ENCODE measurements at regions not wholly inside any gene's neighbourhood (a gene's known extent, or its start where the extent isn't known, plus 50 kb on each side); places are given as distances from the start of the nearest gene placed in this dataset.

DNA sequence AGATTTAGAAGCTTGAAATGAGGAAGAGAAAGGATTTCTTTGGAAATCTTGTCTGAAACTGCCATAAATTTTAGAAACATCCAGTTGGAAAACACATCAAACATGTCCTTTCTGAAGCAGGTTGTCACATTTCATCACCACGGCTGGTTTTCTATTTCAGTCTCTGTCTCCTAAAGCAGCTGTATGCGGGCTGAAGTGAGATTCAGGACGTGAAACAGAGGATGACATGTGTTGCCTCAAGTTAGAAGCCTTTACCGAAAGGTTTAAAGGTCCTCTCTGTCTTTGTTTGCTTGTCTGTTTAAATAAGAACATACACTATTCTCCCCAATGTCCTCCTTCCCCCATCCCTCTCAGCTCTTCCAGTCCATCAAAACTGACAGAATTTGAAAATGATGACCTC is 141.9 kb downstream of the SQOR start (continued):
- TF ChIP-seq, protein P1, sequence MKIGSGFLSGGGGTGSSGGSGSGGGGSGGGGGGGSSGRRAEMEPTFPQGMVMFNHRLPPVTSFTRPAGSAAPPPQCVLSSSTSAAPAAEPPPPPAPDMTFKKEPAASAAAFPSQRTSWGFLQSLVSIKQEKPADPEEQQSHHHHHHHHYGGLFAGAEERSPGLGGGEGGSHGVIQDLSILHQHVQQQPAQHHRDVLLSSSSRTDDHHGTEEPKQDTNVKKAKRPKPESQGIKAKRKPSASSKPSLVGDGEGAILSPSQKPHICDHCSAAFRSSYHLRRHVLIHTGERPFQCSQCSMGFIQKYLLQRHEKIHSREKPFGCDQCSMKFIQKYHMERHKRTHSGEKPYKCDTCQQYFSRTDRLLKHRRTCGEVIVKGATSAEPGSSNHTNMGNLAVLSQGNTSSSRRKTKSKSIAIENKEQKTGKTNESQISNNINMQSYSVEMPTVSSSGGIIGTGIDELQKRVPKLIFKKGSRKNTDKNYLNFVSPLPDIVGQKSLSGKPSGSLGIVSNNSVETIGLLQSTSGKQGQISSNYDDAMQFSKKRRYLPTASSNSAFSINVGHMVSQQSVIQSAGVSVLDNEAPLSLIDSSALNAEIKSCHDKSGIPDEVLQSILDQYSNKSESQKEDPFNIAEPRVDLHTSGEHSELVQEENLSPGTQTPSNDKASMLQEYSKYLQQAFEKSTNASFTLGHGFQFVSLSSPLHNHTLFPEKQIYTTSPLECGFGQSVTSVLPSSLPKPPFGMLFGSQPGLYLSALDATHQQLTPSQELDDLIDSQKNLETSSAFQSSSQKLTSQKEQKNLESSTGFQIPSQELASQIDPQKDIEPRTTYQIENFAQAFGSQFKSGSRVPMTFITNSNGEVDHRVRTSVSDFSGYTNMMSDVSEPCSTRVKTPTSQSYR (CRISPR knock-in tag; IDR thresholded peaks at IDR 0.05) = no peak
- no peak for TF ChIP-seq ZNF138 (CRISPR knock-in tag; conservative IDR thresholded peaks at IDR 0.05)
- no peak for TF ChIP-seq ETV6 (CRISPR knock-in tag; IDR thresholded peaks at IDR 0.05)
- TF ChIP-seq, protein P2, sequence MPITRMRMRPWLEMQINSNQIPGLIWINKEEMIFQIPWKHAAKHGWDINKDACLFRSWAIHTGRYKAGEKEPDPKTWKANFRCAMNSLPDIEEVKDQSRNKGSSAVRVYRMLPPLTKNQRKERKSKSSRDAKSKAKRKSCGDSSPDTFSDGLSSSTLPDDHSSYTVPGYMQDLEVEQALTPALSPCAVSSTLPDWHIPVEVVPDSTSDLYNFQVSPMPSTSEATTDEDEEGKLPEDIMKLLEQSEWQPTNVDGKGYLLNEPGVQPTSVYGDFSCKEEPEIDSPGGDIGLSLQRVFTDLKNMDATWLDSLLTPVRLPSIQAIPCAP (CRISPR knock-in tag; IDR thresholded peaks at IDR 0.05) = no peak
- no peak for TF ChIP-seq SOX15 (CRISPR knock-in tag; IDR thresholded peaks at IDR 0.05)
- TF ChIP-seq NR3C1 (CRISPR knock-in tag; conservative IDR thresholded peaks at IDR 0.05; ENCODE audit: low read depth) = no peak
- no peak for TF ChIP-seq SMAD3 (CRISPR knock-in tag; IDR thresholded peaks at IDR 0.05; ENCODE audit: borderline replicate concordance)

DNA sequence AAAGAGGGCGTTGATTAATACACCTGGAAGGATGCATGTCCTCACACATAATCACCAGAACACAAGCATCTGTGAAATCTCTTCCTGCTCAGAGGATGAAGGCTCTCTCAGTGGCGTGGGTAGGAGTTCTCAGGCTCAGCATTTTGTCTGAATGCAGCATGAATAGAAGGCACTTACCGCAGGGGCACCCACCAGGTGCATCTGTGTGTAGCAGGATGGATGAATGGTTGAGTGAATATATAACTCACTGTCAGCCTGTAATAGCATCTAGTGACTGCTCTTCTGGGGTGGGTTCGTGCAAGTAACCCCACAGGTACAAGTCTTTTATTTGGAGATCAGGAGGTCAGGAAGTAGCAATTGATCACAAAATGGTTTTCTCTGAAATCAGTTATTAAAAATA is 143.0 kb downstream of the SQOR start:
- peaks cover 23% of the 10 kb centered on the region for H3K4me1 Mint-ChIP-seq
- TF ChIP-seq ZNF416 (CRISPR knock-in tag; IDR thresholded peaks at IDR 0.05) (no peak), CBFB (CRISPR knock-in tag; IDR thresholded peaks at IDR 0.05; ENCODE audit: low read depth) (no peak), EMX1 (CRISPR knock-in tag; IDR thresholded peaks at IDR 0.05) (no peak), CREM (CRISPR knock-in tag; IDR thresholded peaks at IDR 0.05) (no peak), GRHL2 (CRISPR knock-in tag; IDR thresholded peaks at IDR 0.05; ENCODE audit: insufficient replicate concordance, severe bottlenecking) (no peak), NR1H2 (CRISPR knock-in tag; IDR thresholded peaks at IDR 0.05) (no peak), ELF4 (CRISPR knock-in tag; IDR thresholded peaks at IDR 0.05; ENCODE audit: low read depth) (no peak), ZNF423 (CRISPR knock-in tag; IDR thresholded peaks at IDR 0.05) (no peak), ZNF219 (CRISPR knock-in tag; IDR thresholded peaks at IDR 0.05; ENCODE audit: borderline replicate concordance) (no peak), ZSCAN18 (CRISPR knock-in tag; IDR thresholded peaks at IDR 0.05) (no peak), SMAD4 (CRISPR knock-in tag; IDR thresholded peaks at IDR 0.05) (no peak), PRDM15 (CRISPR knock-in tag; IDR thresholded peaks at IDR 0.05) (no peak), TP53 (CRISPR knock-in tag; IDR thresholded peaks at IDR 0.05) (no peak), ZNF425 (CRISPR knock-in tag; conservative IDR thresholded peaks at IDR 0.05) (no peak)
- TF ChIP-seq, protein P3, sequence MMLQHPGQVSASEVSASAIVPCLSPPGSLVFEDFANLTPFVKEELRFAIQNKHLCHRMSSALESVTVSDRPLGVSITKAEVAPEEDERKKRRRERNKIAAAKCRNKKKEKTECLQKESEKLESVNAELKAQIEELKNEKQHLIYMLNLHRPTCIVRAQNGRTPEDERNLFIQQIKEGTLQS (CRISPR knock-in tag; conservative IDR thresholded peaks at IDR 0.05) = no peak
- TF ChIP-seq, protein P4, sequence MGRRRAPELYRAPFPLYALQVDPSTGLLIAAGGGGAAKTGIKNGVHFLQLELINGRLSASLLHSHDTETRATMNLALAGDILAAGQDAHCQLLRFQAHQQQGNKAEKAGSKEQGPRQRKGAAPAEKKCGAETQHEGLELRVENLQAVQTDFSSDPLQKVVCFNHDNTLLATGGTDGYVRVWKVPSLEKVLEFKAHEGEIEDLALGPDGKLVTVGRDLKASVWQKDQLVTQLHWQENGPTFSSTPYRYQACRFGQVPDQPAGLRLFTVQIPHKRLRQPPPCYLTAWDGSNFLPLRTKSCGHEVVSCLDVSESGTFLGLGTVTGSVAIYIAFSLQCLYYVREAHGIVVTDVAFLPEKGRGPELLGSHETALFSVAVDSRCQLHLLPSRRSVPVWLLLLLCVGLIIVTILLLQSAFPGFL (CRISPR knock-in tag; IDR thresholded peaks at IDR 0.05; ENCODE audit: borderline replicate concordance) = no peak
- TF ChIP-seq, protein P5, sequence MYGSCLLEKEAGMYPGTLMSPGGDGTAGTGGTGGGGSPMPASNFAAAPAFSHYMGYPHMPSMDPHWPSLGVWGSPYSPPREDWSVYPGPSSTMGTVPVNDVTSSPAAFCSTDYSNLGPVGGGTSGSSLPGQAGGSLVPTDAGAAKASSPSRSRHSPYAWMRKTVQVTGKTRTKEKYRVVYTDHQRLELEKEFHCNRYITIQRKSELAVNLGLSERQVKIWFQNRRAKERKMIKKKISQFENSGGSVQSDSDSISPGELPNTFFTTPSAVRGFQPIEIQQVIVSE (CRISPR knock-in tag; IDR thresholded peaks at IDR 0.05; ENCODE audit: borderline replicate concordance) = no peak

More for the DNA sequence above, 143.0 kb downstream of the SQOR start:
- no peaks in the 10 kb centered on the region for H3K36me3 Mint-ChIP-seq
- no peak overlapping the region for H3K27ac Mint-ChIP-seq
- H3K27me3 Mint-ChIP-seq (ENCODE audit: low read depth) = no peaks in the 10 kb centered on the region
- POLR2A ChIA-PET = no interaction called here
- no peaks in the 10 kb centered on the region for H3K9me3 Mint-ChIP-seq
- no peak for ATAC-seq
- no peak overlapping the region for H3K4me3 Mint-ChIP-seq
- CTCF ChIA-PET = interaction anchor here (4.0 kb wide), 1 partner anchor 12 kb away, joined by 23 read pairs; no protein-coding TSS in a partner anchor
- DNase-seq (ENCODE audit: low spot score) = no peak

Data from WTC11 (cell line).